ENCODE measurements at regions not wholly inside any gene's neighbourhood (a gene's known extent, or its start where the extent isn't known, plus 50 kb on each side); places are given as distances from the start of the nearest gene placed in this dataset.

DNA sequence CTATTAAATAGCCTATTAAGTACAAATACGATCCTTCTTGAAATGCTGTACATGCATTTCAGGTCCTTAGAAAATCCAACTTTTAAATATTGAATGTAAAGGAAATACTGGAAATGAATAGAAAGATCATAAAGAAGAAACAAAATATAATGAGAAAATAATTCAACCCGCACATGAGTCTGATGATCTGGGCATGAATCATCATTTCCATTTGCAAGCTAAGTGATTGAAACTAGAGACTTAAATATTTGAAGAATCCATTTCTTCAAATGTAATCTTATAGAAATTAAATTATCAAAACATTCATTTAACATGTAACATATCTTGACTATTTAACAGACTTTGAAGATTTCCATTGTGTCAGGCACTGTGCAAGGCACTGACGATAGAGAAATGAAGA, 977.0 kb downstream of the TFAP2A start:
- TF ChIP-seq CTCF (conservative IDR thresholded peaks at IDR 0.05; ENCODE audit: low read depth, low read length) (no peak), POLR2A (IDR thresholded peaks at IDR 0.05; ENCODE audit: low read depth, low read length) (no peak), RFX5 (IDR thresholded peaks at IDR 0.05; ENCODE audit: low read depth, low read length) (no peak)
- TF ChIP-seq, protein P1, sequence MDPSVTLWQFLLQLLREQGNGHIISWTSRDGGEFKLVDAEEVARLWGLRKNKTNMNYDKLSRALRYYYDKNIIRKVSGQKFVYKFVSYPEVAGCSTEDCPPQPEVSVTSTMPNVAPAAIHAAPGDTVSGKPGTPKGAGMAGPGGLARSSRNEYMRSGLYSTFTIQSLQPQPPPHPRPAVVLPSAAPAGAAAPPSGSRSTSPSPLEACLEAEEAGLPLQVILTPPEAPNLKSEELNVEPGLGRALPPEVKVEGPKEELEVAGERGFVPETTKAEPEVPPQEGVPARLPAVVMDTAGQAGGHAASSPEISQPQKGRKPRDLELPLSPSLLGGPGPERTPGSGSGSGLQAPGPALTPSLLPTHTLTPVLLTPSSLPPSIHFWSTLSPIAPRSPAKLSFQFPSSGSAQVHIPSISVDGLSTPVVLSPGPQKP (IDR thresholded peaks at IDR 0.05; ENCODE audit: borderline replicate concordance, low read depth, low read length), result no peak
